Caco-2 (cell line): ENCODE measurements at regions not wholly inside any gene's neighbourhood (a gene's known extent, or its start where the extent isn't known, plus 50 kb on each side); places are given as distances from the start of the nearest gene placed in this dataset.

ENCODE experiments used
- BruUV-seq: library from RNA; stranded (reverse); fragments of 400-500 nt; replicated peaks from 2 replicates; lab custom pipeline; 2021; lab: Mats Ljungman, UMichigan
- CTCF ChIA-PET: fragments of 300-600 bp; sonication (Branson Sonifier 250); formaldehyde crosslinking; loops from one replicate; lab custom pipeline; 2022; ENCODE audit warnings: antibody characterized with exemption; lab: Charles Lee
- POLR2A ChIA-PET: fragments of 300-600 bp; sonication (Branson Sonifier 250); formaldehyde crosslinking; loops from one replicate; lab custom pipeline; 2022; ENCODE audit warnings: antibody characterized with exemption; lab: Charles Lee
- DNase-seq, 2 experiments: peaks; one replicate each; pipeline versions ENCODE4 v3.0.0 to v3.0.0-alpha.2; 2020 to 2022
- H3K27me3 ChIP-seq: replicated peaks from 2 replicates; pipeline ENCODE4 v1.6.0; 2011; ENCODE audit warnings: low read length; ENCODE audit not compliant: control insufficient read depth, insufficient read depth
- H3K36me3 ChIP-seq: 2 replicates; pipeline ENCODE4 v1.5.1; 2011; ENCODE audit warnings: low read length; ENCODE audit not compliant: control insufficient read depth, insufficient read depth
- H3K4me1 ChIP-seq: fragments of 250-450 bp; sonication (Bioruptor Pico); 2 replicates; pipeline ENCODE4 v1.5.1; 2020; ENCODE audit warnings: mild to moderate bottlenecking
- H3K4me3 ChIP-seq: 2 replicates; pipeline ENCODE4 v1.5.1; 2011; ENCODE audit warnings: low read depth, mild to moderate bottlenecking, control low read depth, low read length
- H3K9me3 ChIP-seq: fragments of 250-450 bp; sonication (Bioruptor Pico); 2 replicates; pipeline ENCODE4 v1.5.1; 2020; ENCODE audit warnings: mild to moderate bottlenecking, moderate library complexity
- H3K27ac Mint-ChIP-seq: one replicate; pipeline ENCODE4 v1.8.0; 2022; ENCODE audit warnings: mixed read lengths; ENCODE audit not compliant: unreplicated experiment
- H3K27me3 Mint-ChIP-seq: one replicate; pipeline ENCODE4 v1.8.0; 2022; ENCODE audit warnings: mixed read lengths; ENCODE audit not compliant: insufficient read depth, unreplicated experiment
- H3K36me3 Mint-ChIP-seq: one replicate; pipeline ENCODE4 v1.8.0; 2022; ENCODE audit warnings: mild to moderate bottlenecking, mixed read lengths; ENCODE audit not compliant: insufficient read depth, unreplicated experiment
- H3K4me1 Mint-ChIP-seq: one replicate; pipeline ENCODE4 v1.8.0; 2022; ENCODE audit warnings: low read depth, mixed read lengths; ENCODE audit not compliant: unreplicated experiment
- H3K4me3 Mint-ChIP-seq: one replicate; pipeline ENCODE4 v1.8.0; 2022; ENCODE audit warnings: mild to moderate bottlenecking, moderate library complexity, mixed read lengths; ENCODE audit not compliant: unreplicated experiment
- H3K9me3 Mint-ChIP-seq: one replicate; pipeline ENCODE4 v1.8.0; 2022; ENCODE audit warnings: mixed read lengths; ENCODE audit not compliant: unreplicated experiment
- intact Hi-C: fragments of 100-400 bp; cut with micrococcal nuclease; formaldehyde crosslinking; loops from one replicate; pipeline ENCODE4 v1.10.0; 2022; ENCODE audit not compliant: unreplicated experiment
- TF ChIP-seq, protein P1 (sequence below), 2 experiments: fragments of 200-600 bp in 1 of 2; IDR thresholded peaks; 1 replicate in 1 of 2; 2 replicates in 1 of 2; pipeline versions ENCODE4 v1.5.1 to v1.8.0; 2011 to 2022; ENCODE audit warnings: antibody characterized with exemption in 1 of 2, control low read depth in 1 of 2, inconsistent platforms in 1 of 2, low read depth in 1 of 2, low read length in 1 of 2, mild to moderate bottlenecking in 1 of 2, moderate library complexity in 1 of 2; ENCODE audit not compliant: insufficient read depth in 1 of 2, severe bottlenecking in 1 of 2, unreplicated experiment in 1 of 2

DNA sequence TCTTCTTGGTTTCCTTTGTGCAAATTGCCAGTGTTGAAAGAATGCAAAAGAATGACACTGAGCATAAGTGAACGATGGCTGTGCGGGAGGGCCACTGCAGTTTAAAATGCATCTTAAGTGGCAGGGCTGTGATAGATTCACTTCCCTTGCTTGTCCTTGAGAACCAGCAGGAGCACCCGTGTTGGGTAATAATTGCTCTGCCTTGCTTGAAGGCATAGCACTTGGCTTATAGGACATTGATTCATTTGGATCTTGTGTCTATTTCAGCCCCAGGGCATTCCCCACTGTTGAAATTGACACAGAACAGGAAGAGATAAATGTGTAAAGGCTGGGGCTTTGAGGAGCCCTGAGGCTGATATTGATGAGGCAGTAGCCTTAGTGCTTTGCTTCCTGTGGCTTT lies 1003.7 kb upstream of the GYPC start:
- Histone ChIP-seq H3K4me1 (no peaks in the 10 kb centered on the region), H3K36me3 (no peaks in the 10 kb centered on the region), H3K27me3 (no peaks in the 10 kb centered on the region), H3K4me3 (no peak overlapping the region), H3K9me3 (no peaks in the 10 kb centered on the region)
- BruUV-seq, result no TSS peak
- TF ChIP-seq, protein P1, sequence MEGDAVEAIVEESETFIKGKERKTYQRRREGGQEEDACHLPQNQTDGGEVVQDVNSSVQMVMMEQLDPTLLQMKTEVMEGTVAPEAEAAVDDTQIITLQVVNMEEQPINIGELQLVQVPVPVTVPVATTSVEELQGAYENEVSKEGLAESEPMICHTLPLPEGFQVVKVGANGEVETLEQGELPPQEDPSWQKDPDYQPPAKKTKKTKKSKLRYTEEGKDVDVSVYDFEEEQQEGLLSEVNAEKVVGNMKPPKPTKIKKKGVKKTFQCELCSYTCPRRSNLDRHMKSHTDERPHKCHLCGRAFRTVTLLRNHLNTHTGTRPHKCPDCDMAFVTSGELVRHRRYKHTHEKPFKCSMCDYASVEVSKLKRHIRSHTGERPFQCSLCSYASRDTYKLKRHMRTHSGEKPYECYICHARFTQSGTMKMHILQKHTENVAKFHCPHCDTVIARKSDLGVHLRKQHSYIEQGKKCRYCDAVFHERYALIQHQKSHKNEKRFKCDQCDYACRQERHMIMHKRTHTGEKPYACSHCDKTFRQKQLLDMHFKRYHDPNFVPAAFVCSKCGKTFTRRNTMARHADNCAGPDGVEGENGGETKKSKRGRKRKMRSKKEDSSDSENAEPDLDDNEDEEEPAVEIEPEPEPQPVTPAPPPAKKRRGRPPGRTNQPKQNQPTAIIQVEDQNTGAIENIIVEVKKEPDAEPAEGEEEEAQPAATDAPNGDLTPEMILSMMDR (IDR thresholded peaks at IDR 0.05; ENCODE audit: insufficient read depth in 1 of 2, low read depth in 1 of 2, low read length in 1 of 2, severe bottlenecking in 1 of 2, unreplicated experiment in 1 of 2), result no peak
- H3K4me3 Mint-ChIP-seq, result no peak overlapping the region
- no peak overlapping the region for H3K27ac Mint-ChIP-seq
- DNase-seq, result no peak
- no peaks in the 10 kb centered on the region for H3K36me3 Mint-ChIP-seq
- ChIA-PET POLR2A (no interaction called here), CTCF (no interaction called here)
- H3K4me1 Mint-ChIP-seq, result no peaks in the 10 kb centered on the region
- H3K9me3 Mint-ChIP-seq, result no peaks in the 10 kb centered on the region
- peaks cover 2% of the 10 kb centered on the region for H3K27me3 Mint-ChIP-seq
- intact Hi-C loops, result no loop called here

DNA sequence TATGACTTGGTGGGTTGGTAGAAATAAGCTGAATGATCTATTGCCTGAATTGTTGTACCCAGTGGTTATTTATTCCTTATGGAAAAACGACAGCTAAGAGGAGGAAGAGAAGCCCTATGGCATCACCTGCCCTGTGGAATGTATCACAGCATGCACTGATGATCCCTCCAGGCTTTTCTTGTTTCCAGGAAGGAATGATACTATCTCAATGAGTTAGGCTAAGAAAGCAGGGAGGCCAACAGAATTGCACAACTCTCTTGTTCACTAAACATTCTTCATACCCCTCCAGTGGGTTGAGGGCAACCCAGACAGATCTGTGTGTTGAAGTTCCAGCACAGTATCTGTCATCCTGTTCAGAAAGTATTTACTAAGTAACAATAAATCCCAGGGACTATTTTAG lies 1001.7 kb upstream of the GYPC start:
- H3K27ac Mint-ChIP-seq, result no peak overlapping the region
- H3K36me3 ChIP-seq, result no peaks in the 10 kb centered on the region
- no peak for DNase-seq
- intact Hi-C loops, result no loop called here
- no peaks in the 10 kb centered on the region for H3K4me1 ChIP-seq
- no peaks in the 10 kb centered on the region for H3K36me3 Mint-ChIP-seq
- ChIA-PET CTCF (no interaction called here), POLR2A (no interaction called here)
- no peaks in the 10 kb centered on the region for H3K9me3 Mint-ChIP-seq
- H3K27me3 ChIP-seq, result no peaks in the 10 kb centered on the region
- no peaks in the 10 kb centered on the region for H3K9me3 ChIP-seq
- TF ChIP-seq, protein P1 (IDR thresholded peaks at IDR 0.05; ENCODE audit: insufficient read depth in 1 of 2, low read depth in 1 of 2, low read length in 1 of 2, severe bottlenecking in 1 of 2, unreplicated experiment in 1 of 2), result no peak
- no peak overlapping the region for H3K4me3 ChIP-seq
- BruUV-seq, result no TSS peak
- peaks cover 2% of the 10 kb centered on the region for H3K27me3 Mint-ChIP-seq
- no peak overlapping the region for H3K4me3 Mint-ChIP-seq
- H3K4me1 Mint-ChIP-seq, result no peaks in the 10 kb centered on the region

DNA sequence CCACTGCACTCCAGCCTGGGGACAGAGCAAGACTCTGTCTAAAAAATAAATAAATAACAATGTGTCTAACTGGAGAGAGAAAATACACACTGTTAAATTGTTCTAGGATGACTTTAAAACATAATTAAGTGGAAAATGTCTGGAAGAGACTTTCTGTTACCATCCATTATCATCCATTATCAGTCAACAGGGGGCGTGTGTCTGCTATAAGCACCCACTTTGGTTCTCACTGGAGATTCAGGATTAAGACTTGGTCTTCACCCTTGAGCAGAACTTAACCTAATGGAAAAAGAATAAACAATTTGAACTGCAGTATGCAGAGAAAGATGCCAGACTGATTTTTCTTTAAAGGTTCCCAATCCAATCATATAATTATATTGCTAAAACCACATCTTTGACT lies 999.8 kb upstream of the GYPC start:
- no peak for DNase-seq
- Histone ChIP-seq H3K4me3 (no peak overlapping the region), H3K9me3 (no peaks in the 10 kb centered on the region; the same call in 1 of the 2 replicates), H3K4me1 (no peaks in the 10 kb centered on the region), H3K36me3 (no peaks in the 10 kb centered on the region), H3K27me3 (no peaks in the 10 kb centered on the region)
- no peaks in the 10 kb centered on the region for H3K36me3 Mint-ChIP-seq
- TF ChIP-seq, protein P1 (IDR thresholded peaks at IDR 0.05; ENCODE audit: insufficient read depth in 1 of 2, low read depth in 1 of 2, low read length in 1 of 2, severe bottlenecking in 1 of 2, unreplicated experiment in 1 of 2), result no peak
- intact Hi-C loops, result no loop called here
- POLR2A ChIA-PET, result no interaction called here
- H3K9me3 Mint-ChIP-seq, result no peaks in the 10 kb centered on the region
- H3K4me1 Mint-ChIP-seq, result no peaks in the 10 kb centered on the region
- H3K4me3 Mint-ChIP-seq, result no peak overlapping the region
- BruUV-seq, result no TSS peak
- CTCF ChIA-PET, result no interaction called here
- peaks cover 2% of the 10 kb centered on the region for H3K27me3 Mint-ChIP-seq
- H3K27ac Mint-ChIP-seq, result no peak overlapping the region
